Astrocyte (in vitro differentiated cells and primary cell): ENCODE measurements at regions not wholly inside any gene's neighbourhood (a gene's known extent, or its start where the extent isn't known, plus 50 kb on each side); places are given as distances from the start of the nearest gene placed in this dataset.

Experiments used
- DNase-seq: peaks from one replicate; pipeline ENCODE4 v3.0.0-alpha.2; 2010; ENCODE audit warnings: low read depth
- FAIRE-seq: peaks from 2 replicates; lab custom pipeline; 2011; peaks lifted over from hg19 to GRCh38; lab: Jason Lieb, UNC
- H2AFZ ChIP-seq: 2 replicates; pipeline ENCODE4 v1.6.0; 2012; ENCODE audit warnings: low read depth, low read length, inconsistent platforms
- H3K27ac ChIP-seq: 2 replicates; pipeline ENCODE4 v1.5.1; 2011; ENCODE audit warnings: low read depth, low read length, inconsistent platforms
- H3K27me3 ChIP-seq: 2 replicates; pipeline ENCODE4 v1.6.0; 2011; ENCODE audit warnings: low read length, inconsistent platforms; ENCODE audit not compliant: insufficient read depth
- H3K36me3 ChIP-seq: 2 replicates; pipeline ENCODE4 v1.5.1; 2011; ENCODE audit warnings: low read length, inconsistent platforms; ENCODE audit not compliant: insufficient read depth
- H3K4me1 ChIP-seq: 2 replicates; pipeline ENCODE4 v1.5.1; 2011; ENCODE audit warnings: low read length, inconsistent platforms; ENCODE audit not compliant: insufficient read depth
- H3K4me2 ChIP-seq: 2 replicates; pipeline ENCODE4 v1.6.0; 2012; ENCODE audit warnings: low read length, inconsistent platforms
- H3K4me3 ChIP-seq: 2 replicates; pipeline ENCODE4 v1.5.1; 2011; ENCODE audit warnings: low read depth, mild to moderate bottlenecking, low read length, inconsistent platforms; ENCODE audit not compliant: insufficient read depth
- H3K79me2 ChIP-seq: 2 replicates; pipeline ENCODE4 v1.6.0; 2012; ENCODE audit warnings: mild to moderate bottlenecking, low read length, inconsistent platforms; ENCODE audit not compliant: insufficient read depth
- H3K9ac ChIP-seq: 2 replicates; pipeline ENCODE4 v1.6.0; 2012; ENCODE audit warnings: mild to moderate bottlenecking, low read length, inconsistent platforms
- H3K9me3 ChIP-seq: 2 replicates; pipeline ENCODE4 v1.5.1; 2012; ENCODE audit warnings: low read depth, mild to moderate bottlenecking, low read length, inconsistent platforms; ENCODE audit not compliant: insufficient read depth
- H4K20me1 ChIP-seq: 2 replicates; pipeline ENCODE4 v1.6.0; 2012; ENCODE audit warnings: low read length, inconsistent platforms; ENCODE audit not compliant: insufficient read depth
- H3K27ac Mint-ChIP-seq: one replicate; pipeline ENCODE4 v1.8.0; 2021; ENCODE audit warnings: mild to moderate bottlenecking, mixed read lengths; ENCODE audit not compliant: unreplicated experiment
- H3K27me3 Mint-ChIP-seq: one replicate; pipeline ENCODE4 v1.8.0; 2021; ENCODE audit warnings: low read depth, mixed read lengths; ENCODE audit not compliant: unreplicated experiment
- H3K36me3 Mint-ChIP-seq: one replicate; pipeline ENCODE4 v1.8.0; 2021; ENCODE audit warnings: low read depth, mixed read lengths; ENCODE audit not compliant: unreplicated experiment
- H3K4me1 Mint-ChIP-seq: one replicate; pipeline ENCODE4 v1.8.0; 2021; ENCODE audit warnings: low read depth, mixed read lengths; ENCODE audit not compliant: unreplicated experiment
- H3K4me3 Mint-ChIP-seq: one replicate; pipeline ENCODE4 v1.8.0; 2021; ENCODE audit warnings: mild to moderate bottlenecking, moderate library complexity, mixed read lengths; ENCODE audit not compliant: unreplicated experiment
- H3K9me3 Mint-ChIP-seq: one replicate; pipeline ENCODE4 v1.8.0; 2021; ENCODE audit warnings: mild to moderate bottlenecking, mixed read lengths; ENCODE audit not compliant: unreplicated experiment
- CTCF ChIP-seq: IDR thresholded peaks from 2 replicates; pipeline ENCODE4 v1.5.1; 2011; ENCODE audit warnings: low read depth, mild to moderate bottlenecking, inconsistent platforms, low read length, moderate library complexity; ENCODE audit not compliant: insufficient read depth
- EZH2 ChIP-seq: IDR thresholded peaks from 2 replicates; pipeline ENCODE4 v1.6.1; 2012; ENCODE audit warnings: mild to moderate bottlenecking, low read length, inconsistent platforms; ENCODE audit not compliant: insufficient read depth

- DNase-seq (no peak), FAIRE-seq (no peak)
- Histone ChIP-seq H3K9ac (no peak overlapping the region), H3K4me3 (no peak overlapping the region), H3K27me3 (no peaks in the 10 kb centered on the region), H2AFZ (no peak overlapping the region), H3K27ac (no peak overlapping the region), H4K20me1 (no peaks in the 10 kb centered on the region), H3K79me2 (no peaks in the 10 kb centered on the region), H3K4me2 (no peak overlapping the region), H3K36me3 (no peaks in the 10 kb centered on the region), H3K9me3 (no peaks in the 10 kb centered on the region), H3K4me1 (no peaks in the 10 kb centered on the region)
- peaks cover 3% of the 10 kb centered on the region for H3K4me1 Mint-ChIP-seq
- H3K9me3 Mint-ChIP-seq = no peaks in the 10 kb centered on the region
- no peak overlapping the region for H3K4me3 Mint-ChIP-seq
- no peak overlapping the region for H3K27ac Mint-ChIP-seq
- H3K36me3 Mint-ChIP-seq = no peaks in the 10 kb centered on the region
- no peak for TF ChIP-seq CTCF
- TF ChIP-seq EZH2 = no peak
- H3K27me3 Mint-ChIP-seq = no peaks in the 10 kb centered on the region
Measured at GRCh38 chr5:127187706-127188105, 102.9 kb upstream of the MEGF10 start.

GRCh38 chr5:127192150-127192549 lies 98.4 kb upstream of the MEGF10 start:
- no peak overlapping the region for H3K4me3 Mint-ChIP-seq
- H3K4me1 ChIP-seq = no peaks in the 10 kb centered on the region
- FAIRE-seq = no peak
- no peaks in the 10 kb centered on the region for H3K36me3 Mint-ChIP-seq
- no peak overlapping the region for H3K9ac ChIP-seq
- no peaks in the 10 kb centered on the region for H3K79me2 ChIP-seq
- DNase-seq = no peak
- H3K27me3 Mint-ChIP-seq = no peaks in the 10 kb centered on the region
- no peaks in the 10 kb centered on the region for H3K36me3 ChIP-seq
- H3K9me3 ChIP-seq = no peaks in the 10 kb centered on the region
- H3K9me3 Mint-ChIP-seq = peaks cover 4% of the 10 kb centered on the region
- H3K4me1 Mint-ChIP-seq = peaks cover 8% of the 10 kb centered on the region
- no peaks in the 10 kb centered on the region for H3K27me3 ChIP-seq
- no peak overlapping the region for H3K27ac Mint-ChIP-seq
- no peak overlapping the region for H2AFZ ChIP-seq
- TF ChIP-seq EZH2 (no peak), CTCF (no peak)
- no peak overlapping the region for H3K4me2 ChIP-seq
- no peak overlapping the region for H3K27ac ChIP-seq
- no peak overlapping the region for H3K4me3 ChIP-seq
- H4K20me1 ChIP-seq = no peaks in the 10 kb centered on the region

- Histone ChIP-seq H3K4me3 (no peak overlapping the region), H3K27ac (no peak overlapping the region), H4K20me1 (no peaks in the 10 kb centered on the region), H3K4me1 (no peaks in the 10 kb centered on the region), H3K36me3 (no peaks in the 10 kb centered on the region), H3K27me3 (no peaks in the 10 kb centered on the region), H3K4me2 (no peak overlapping the region), H3K79me2 (no peaks in the 10 kb centered on the region), H2AFZ (no peak overlapping the region), H3K9ac (no peak overlapping the region), H3K9me3 (no peaks in the 10 kb centered on the region)
- FAIRE-seq = no peak
- Mint-ChIP-seq H3K27ac (peak overlapping the region; percentile 5), H3K4me3 (no peak overlapping the region), H3K9me3 (peaks cover 5% of the 10 kb centered on the region), H3K36me3 (no peaks in the 10 kb centered on the region), H3K27me3 (no peaks in the 10 kb centered on the region), H3K4me1 (peaks cover 8% of the 10 kb centered on the region)
- DNase-seq = no peak
- no peak for TF ChIP-seq CTCF
- no peak for TF ChIP-seq EZH2
Measured at GRCh38 chr5:127192836-127193338, 97.7 kb upstream of the MEGF10 start.
